Liver (tissue), 8 donors: ENCODE measurements at regions not wholly inside any gene's neighbourhood (a gene's known extent, or its start where the extent isn't known, plus 50 kb on each side); places are given as distances from the start of the nearest gene placed in this dataset.

Experiments
- DNase-seq: peaks from one replicate; pipeline ENCODE4 v3.0.0-alpha.2; 2017; ENCODE audit warnings: low spot score
- H3K27ac ChIP-seq, 2 donors: one replicate each; pipeline ENCODE4 v1.7.0; 2013; ENCODE audit warnings: inconsistent platforms in 2 of 2, low read length in 2 of 2, control low read depth in 1 of 2, low read depth in 1 of 2, mild to moderate bottlenecking in 1 of 2
- H3K27me3 ChIP-seq, 4 donors: one replicate each; pipeline versions ENCODE4 v1.6.1 to v1.7.0; 2013; ENCODE audit warnings: low read length in 3 of 4, inconsistent platforms in 1 of 4, mild to moderate bottlenecking in 1 of 4, moderate library complexity in 1 of 4; ENCODE audit not compliant: control insufficient read depth in 4 of 4, insufficient read depth in 4 of 4
- H3K36me3 ChIP-seq, 4 donors: one replicate each; pipeline versions ENCODE4 v1.6.1 to v1.7.0; 2013; ENCODE audit warnings: low read length in 3 of 4, mild to moderate bottlenecking in 3 of 4, low read depth in 1 of 4, moderate library complexity in 1 of 4; ENCODE audit not compliant: control insufficient read depth in 4 of 4, insufficient read depth in 3 of 4
- H3K4me1 ChIP-seq, 4 donors: one replicate each; pipeline versions ENCODE4 v1.6.1 to v1.7.0; 2013; ENCODE audit warnings: low read length in 3 of 4, mild to moderate bottlenecking in 3 of 4, moderate library complexity in 1 of 4; ENCODE audit not compliant: control insufficient read depth in 4 of 4, insufficient read depth in 4 of 4
- H3K4me3 ChIP-seq, 3 donors: one replicate each; pipeline versions ENCODE4 v1.6.1 to v1.7.0; 2013; ENCODE audit warnings: low read length in 3 of 3, control low read depth in 1 of 3, low read depth in 1 of 3, mild to moderate bottlenecking in 1 of 3
- H3K9ac ChIP-seq, 2 donors: one replicate each; pipeline ENCODE4 v1.7.0; 2013; ENCODE audit warnings: low read length in 2 of 2, mild to moderate bottlenecking in 2 of 2, moderate library complexity in 2 of 2, control low read depth in 1 of 2, low read depth in 1 of 2
- H3K9me3 ChIP-seq, 4 donors: one replicate each; pipeline versions ENCODE4 v1.6.1 to v1.7.0; 2013; ENCODE audit warnings: low read length in 3 of 4; ENCODE audit not compliant: control insufficient read depth in 4 of 4
- ATF3 ChIP-seq: IDR thresholded peaks from 2 replicates; pipeline ENCODE4 v1.6.1; 2016; ENCODE audit warnings: antibody characterized with exemption
- EGR1 ChIP-seq, 2 donors: IDR thresholded peaks; 2 replicates each; pipeline ENCODE4 v1.6.1; 2016 to 2018; ENCODE audit warnings: antibody characterized with exemption in 2 of 2, low read depth in 2 of 2
- FOXA2 ChIP-seq: IDR thresholded peaks from 2 replicates; pipeline ENCODE4 v1.6.1; 2016; ENCODE audit warnings: antibody characterized with exemption
- HNF4A ChIP-seq, 2 donors: conservative IDR thresholded peaks; 2 replicates each; pipeline ENCODE4 v1.6.1; 2016; ENCODE audit warnings: antibody characterized with exemption in 2 of 2, mild to moderate bottlenecking in 2 of 2
- HNF4G ChIP-seq: IDR thresholded peaks from 2 replicates; pipeline ENCODE4 v1.6.1; 2016; ENCODE audit warnings: antibody characterized with exemption
- JUND ChIP-seq, 2 donors: IDR thresholded peaks; 2 replicates each; pipeline ENCODE4 v1.6.1; 2016; ENCODE audit warnings: antibody characterized with exemption in 2 of 2
- NR2F2 ChIP-seq: IDR thresholded peaks from 2 replicates; pipeline ENCODE4 v1.6.1; 2016; ENCODE audit warnings: antibody characterized with exemption
- RAD21 ChIP-seq, 2 donors: IDR thresholded peaks; 2 replicates each; pipeline ENCODE4 v1.6.1; 2016; ENCODE audit warnings: antibody characterized with exemption in 2 of 2, mild to moderate bottlenecking in 2 of 2
- REST ChIP-seq: IDR thresholded peaks from 2 replicates; pipeline ENCODE4 v1.6.1; 2016; ENCODE audit warnings: antibody characterized with exemption, mild to moderate bottlenecking
- SP1 ChIP-seq: IDR thresholded peaks from 2 replicates; pipeline ENCODE4 v1.6.1; 2018; ENCODE audit warnings: antibody characterized with exemption, mild to moderate bottlenecking
- TAF1 ChIP-seq: conservative IDR thresholded peaks from 2 replicates; pipeline ENCODE4 v1.6.1; 2016; ENCODE audit warnings: antibody characterized with exemption, mild to moderate bottlenecking
- YY1 ChIP-seq: IDR thresholded peaks from 2 replicates; pipeline ENCODE4 v1.6.1; 2016; ENCODE audit warnings: antibody characterized with exemption, mild to moderate bottlenecking
- WGBS: extraction: QIAGEN DNeasy Blood & Tissue Kit; methylation state at CpG from one replicate; pipeline ENCODE4 v1.1.7; 2013; 5-methylcytosine and 5-hydroxymethylcytosine counted together
- TF ChIP-seq, protein P1 (sequence below): IDR thresholded peaks from 2 replicates; pipeline ENCODE4 v1.6.1; 2016; ENCODE audit warnings: antibody characterized with exemption
- TF ChIP-seq, protein P2 (sequence below): IDR thresholded peaks from 2 replicates; pipeline ENCODE4 v1.6.1; 2016; ENCODE audit warnings: antibody characterized with exemption
- TF ChIP-seq, protein P3 (sequence below): fragments of 150-350 bp; IDR thresholded peaks from 2 replicates; pipeline ENCODE4 v1.5.1; 2017; ENCODE audit warnings: improper control_type of control experiment, low read depth, low read length; ENCODE audit not compliant: missing input control
- donor health status: healthy.
- donor health status: healthy.
- donor health status: healthy.
- donor health status: healthy.
- donor health status: healthy.

DNA sequence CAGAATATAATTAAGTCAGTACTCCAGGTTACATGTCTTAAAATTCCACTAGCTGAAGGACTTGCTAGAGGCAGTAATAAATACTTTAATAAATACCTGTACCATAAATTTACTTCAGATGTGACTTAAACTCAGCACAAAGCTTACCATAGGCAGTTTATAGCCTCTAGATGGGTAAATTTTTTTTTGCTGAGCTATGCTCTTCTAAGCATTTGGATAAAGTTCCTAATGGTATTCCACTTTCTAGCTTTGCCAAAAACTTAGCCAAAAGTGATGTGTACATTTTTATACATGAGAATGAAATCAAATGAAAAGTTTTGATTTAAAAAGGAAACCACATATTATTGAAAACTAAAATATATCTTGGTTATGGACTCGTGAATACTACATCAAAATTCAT is 63.7 kb upstream of the DHX40 start (continued):
- TF ChIP-seq RAD21 (IDR thresholded peaks at IDR 0.05) (no peak), SP1 (no peak)
- TF ChIP-seq, protein P1, sequence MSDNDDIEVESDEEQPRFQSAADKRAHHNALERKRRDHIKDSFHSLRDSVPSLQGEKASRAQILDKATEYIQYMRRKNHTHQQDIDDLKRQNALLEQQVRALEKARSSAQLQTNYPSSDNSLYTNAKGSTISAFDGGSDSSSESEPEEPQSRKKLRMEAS: no peak

DNA sequence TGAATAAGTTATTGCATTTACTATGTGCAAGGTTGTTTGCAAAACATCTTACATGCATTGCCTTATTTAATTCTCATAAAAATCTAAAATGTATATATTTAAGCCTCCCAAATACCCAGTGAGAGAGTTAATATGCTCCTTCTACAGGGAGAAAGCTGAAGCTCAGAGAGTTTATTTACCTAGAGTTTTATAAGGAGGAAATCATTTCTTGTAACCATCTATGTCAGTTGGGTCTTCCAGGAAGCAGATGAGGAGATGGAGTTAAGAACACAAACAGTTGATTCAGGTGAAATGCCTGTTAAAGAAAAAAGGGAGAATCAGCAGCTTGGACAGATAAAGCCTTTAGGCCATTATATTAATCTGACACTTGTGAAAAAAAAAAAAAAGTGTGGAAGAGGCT is 62.6 kb upstream of the DHX40 start:
- H3K27me3 ChIP-seq: no peaks in the 10 kb centered on the region
- TF ChIP-seq TAF1 (no peak), HNF4G (no peak), HNF4A (conservative IDR thresholded peaks at IDR 0.05) (no peak), EGR1 (IDR thresholded peaks at IDR 0.05; ENCODE audit: low read depth in 2 of 2) (no peak), REST (no peak), RAD21 (IDR thresholded peaks at IDR 0.05) (no peak), JUND (IDR thresholded peaks at IDR 0.05) (no peak), FOXA2 (no peak), YY1 (no peak)
- TF ChIP-seq, protein P2, sequence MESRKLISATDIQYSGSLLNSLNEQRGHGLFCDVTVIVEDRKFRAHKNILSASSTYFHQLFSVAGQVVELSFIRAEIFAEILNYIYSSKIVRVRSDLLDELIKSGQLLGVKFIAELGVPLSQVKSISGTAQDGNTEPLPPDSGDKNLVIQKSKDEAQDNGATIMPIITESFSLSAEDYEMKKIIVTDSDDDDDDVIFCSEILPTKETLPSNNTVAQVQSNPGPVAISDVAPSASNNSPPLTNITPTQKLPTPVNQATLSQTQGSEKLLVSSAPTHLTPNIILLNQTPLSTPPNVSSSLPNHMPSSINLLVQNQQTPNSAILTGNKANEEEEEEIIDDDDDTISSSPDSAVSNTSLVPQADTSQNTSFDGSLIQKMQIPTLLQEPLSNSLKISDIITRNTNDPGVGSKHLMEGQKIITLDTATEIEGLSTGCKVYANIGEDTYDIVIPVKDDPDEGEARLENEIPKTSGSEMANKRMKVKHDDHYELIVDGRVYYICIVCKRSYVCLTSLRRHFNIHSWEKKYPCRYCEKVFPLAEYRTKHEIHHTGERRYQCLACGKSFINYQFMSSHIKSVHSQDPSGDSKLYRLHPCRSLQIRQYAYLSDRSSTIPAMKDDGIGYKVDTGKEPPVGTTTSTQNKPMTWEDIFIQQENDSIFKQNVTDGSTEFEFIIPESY: no peak
- TF ChIP-seq, protein P1: no peak
- TF ChIP-seq, protein P3, sequence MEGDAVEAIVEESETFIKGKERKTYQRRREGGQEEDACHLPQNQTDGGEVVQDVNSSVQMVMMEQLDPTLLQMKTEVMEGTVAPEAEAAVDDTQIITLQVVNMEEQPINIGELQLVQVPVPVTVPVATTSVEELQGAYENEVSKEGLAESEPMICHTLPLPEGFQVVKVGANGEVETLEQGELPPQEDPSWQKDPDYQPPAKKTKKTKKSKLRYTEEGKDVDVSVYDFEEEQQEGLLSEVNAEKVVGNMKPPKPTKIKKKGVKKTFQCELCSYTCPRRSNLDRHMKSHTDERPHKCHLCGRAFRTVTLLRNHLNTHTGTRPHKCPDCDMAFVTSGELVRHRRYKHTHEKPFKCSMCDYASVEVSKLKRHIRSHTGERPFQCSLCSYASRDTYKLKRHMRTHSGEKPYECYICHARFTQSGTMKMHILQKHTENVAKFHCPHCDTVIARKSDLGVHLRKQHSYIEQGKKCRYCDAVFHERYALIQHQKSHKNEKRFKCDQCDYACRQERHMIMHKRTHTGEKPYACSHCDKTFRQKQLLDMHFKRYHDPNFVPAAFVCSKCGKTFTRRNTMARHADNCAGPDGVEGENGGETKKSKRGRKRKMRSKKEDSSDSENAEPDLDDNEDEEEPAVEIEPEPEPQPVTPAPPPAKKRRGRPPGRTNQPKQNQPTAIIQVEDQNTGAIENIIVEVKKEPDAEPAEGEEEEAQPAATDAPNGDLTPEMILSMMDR: no peak
- no peaks in the 10 kb centered on the region for H3K9me3 ChIP-seq
- DNase-seq: no peak
- H3K4me1 ChIP-seq: no peaks in the 10 kb centered on the region
- H3K36me3 ChIP-seq: no peaks in the 10 kb centered on the region
- no peak overlapping the region for H3K4me3 ChIP-seq
- no peak overlapping the region for H3K9ac ChIP-seq
- H3K27ac ChIP-seq: no peak overlapping the region

GRCh38 chr17:59503500-59503899 is 61.9 kb upstream of the DHX40 start:
- Histone ChIP-seq H3K4me1 (no peaks in the 10 kb centered on the region), H3K36me3 (no peaks in the 10 kb centered on the region), H3K4me3 (no peak overlapping the region), H3K27ac (no peak overlapping the region), H3K9me3 (no peaks in the 10 kb centered on the region), H3K9ac (no peak overlapping the region), H3K27me3 (no peaks in the 10 kb centered on the region)
- 87% methylated on average over 3 of the region's 3 CpGs for WGBS
- no peak for DNase-seq
- TF ChIP-seq YY1 (no peak), EGR1 (IDR thresholded peaks at IDR 0.05; ENCODE audit: low read depth in 2 of 2) (no peak), NR2F2 (no peak), ATF3 (no peak), HNF4A (conservative IDR thresholded peaks at IDR 0.05) (no peak)
- TF ChIP-seq, protein P3: no peak
- TF ChIP-seq, protein P2: no peak
